Ectodermal cell (in vitro differentiated cells): ENCODE measurements at regions not wholly inside any gene's neighbourhood (a gene's known extent, or its start where the extent isn't known, plus 50 kb on each side); places are given as distances from the start of the nearest gene placed in this dataset.

ENCODE experiments used
- H3K27ac ChIP-seq: 2 replicates; pipeline ENCODE4 v1.7.0; 2013; ENCODE audit warnings: mild to moderate bottlenecking, low read depth, low read length; ENCODE audit not compliant: insufficient read depth, poor library complexity, severe bottlenecking
- H3K27me3 ChIP-seq: 2 replicates; pipeline ENCODE4 v1.7.0; 2013; ENCODE audit warnings: mild to moderate bottlenecking, low read length; ENCODE audit not compliant: insufficient read depth, control insufficient read depth, poor library complexity, severe bottlenecking
- H3K36me3 ChIP-seq: one replicate; pipeline ENCODE4 v1.7.0; 2013; ENCODE audit warnings: low read length; ENCODE audit not compliant: control insufficient read depth, insufficient read depth
- H3K4me1 ChIP-seq: one replicate; pipeline ENCODE4 v1.7.0; 2013; ENCODE audit warnings: low read length; ENCODE audit not compliant: control insufficient read depth, insufficient read depth
- H3K4me3 ChIP-seq: 2 replicates; pipeline ENCODE4 v1.7.0; 2013; ENCODE audit warnings: low read depth, low read length, control low read depth; ENCODE audit not compliant: insufficient read depth
- H3K9me3 ChIP-seq: 2 replicates; pipeline ENCODE4 v1.7.0; 2013; ENCODE audit warnings: mild to moderate bottlenecking, low read length, moderate library complexity; ENCODE audit not compliant: control insufficient read depth
- WGBS, 2 experiments: methylation state at CpG; one replicate each; pipeline ENCODE4 v1.1.7; 2013; ENCODE audit warnings: missing lambda C conversion rate in 2 of 2; 5-methylcytosine and 5-hydroxymethylcytosine counted together

GRCh38 chr2:7813541-7814292, 868.1 kb upstream of the ID2 start:
- WGBS, 2 experiments: 91 to 95% methylated on average over 9 of the region's 9 CpGs
- no peaks in the 10 kb centered on the region for H3K4me1 ChIP-seq

GRCh38 chr2:7815726-7816125, 866.1 kb upstream of the ID2 start:
- Histone ChIP-seq H3K27ac (no peak overlapping the region), H3K4me1 (no peaks in the 10 kb centered on the region), H3K9me3 (no peaks in the 10 kb centered on the region), H3K36me3 (no peaks in the 10 kb centered on the region), H3K27me3 (no peaks in the 10 kb centered on the region), H3K4me3 (no peak overlapping the region)
- WGBS, 2 experiments: 87 to 91% methylated on average over 3 of the region's 3 CpGs

More at GRCh38 chr2:7813541-7814292, 868.1 kb upstream of the ID2 start:
- Histone ChIP-seq H3K27me3 (no peaks in the 10 kb centered on the region), H3K36me3 (no peaks in the 10 kb centered on the region), H3K9me3 (no peaks in the 10 kb centered on the region), H3K27ac (no peak overlapping the region), H3K4me3 (no peak overlapping the region)

- Histone ChIP-seq H3K27ac (no peak overlapping the region), H3K4me3 (no peak overlapping the region), H3K27me3 (no peaks in the 10 kb centered on the region), H3K36me3 (no peaks in the 10 kb centered on the region), H3K9me3 (no peaks in the 10 kb centered on the region), H3K4me1 (no peaks in the 10 kb centered on the region)
- WGBS, 2 experiments: 96 to 98% methylated on average over 5 to 6 of the region's 7 CpGs
Measured at GRCh38 chr2:7816233-7816632, 865.6 kb upstream of the ID2 start.

- Histone ChIP-seq H3K27me3 (no peaks in the 10 kb centered on the region), H3K36me3 (no peaks in the 10 kb centered on the region), H3K4me3 (no peak overlapping the region), H3K9me3 (no peaks in the 10 kb centered on the region), H3K4me1 (no peaks in the 10 kb centered on the region), H3K27ac (no peak overlapping the region)
- WGBS, 2 experiments: 53 to 67% methylated on average over 2 of the region's 2 CpGs
Measured at GRCh38 chr2:7816944-7817343, 864.9 kb upstream of the ID2 start.

- Histone ChIP-seq H3K36me3 (no peaks in the 10 kb centered on the region), H3K9me3 (no peaks in the 10 kb centered on the region), H3K4me1 (no peaks in the 10 kb centered on the region), H3K27me3 (no peaks in the 10 kb centered on the region), H3K27ac (no peak overlapping the region), H3K4me3 (no peak overlapping the region)
- WGBS, 2 experiments: 81 to 94% methylated on average over 3 to 4 of the region's 5 CpGs
Measured at GRCh38 chr2:7819316-7819715, 862.5 kb upstream of the ID2 start.

GRCh38 chr2:7819850-7820249, 862.0 kb upstream of the ID2 start:
- Histone ChIP-seq H3K27me3 (no peaks in the 10 kb centered on the region), H3K9me3 (no peaks in the 10 kb centered on the region), H3K27ac (no peak overlapping the region), H3K36me3 (no peaks in the 10 kb centered on the region), H3K4me1 (no peaks in the 10 kb centered on the region), H3K4me3 (no peak overlapping the region)
- WGBS, 2 experiments: 95 to 100% methylated on average over 4 of the region's 4 CpGs

- Histone ChIP-seq H3K27me3 (no peaks in the 10 kb centered on the region), H3K36me3 (no peaks in the 10 kb centered on the region), H3K9me3 (no peaks in the 10 kb centered on the region), H3K27ac (no peak overlapping the region), H3K4me3 (no peak overlapping the region), H3K4me1 (no peaks in the 10 kb centered on the region)
- 98 to 100% methylated on average over 2 of the region's 2 CpGs for WGBS, 2 experiments
Measured at GRCh38 chr2:7824211-7824610, 857.6 kb upstream of the ID2 start.

- H3K4me1 ChIP-seq: no peaks in the 10 kb centered on the region
- no peak overlapping the region for H3K27ac ChIP-seq
- 93 to 94% methylated on average over 8 of the region's 9 CpGs for WGBS, 2 experiments
- no peaks in the 10 kb centered on the region for H3K27me3 ChIP-seq
- H3K36me3 ChIP-seq: no peaks in the 10 kb centered on the region
- no peak overlapping the region for H3K4me3 ChIP-seq
- no peaks in the 10 kb centered on the region for H3K9me3 ChIP-seq
Measured at GRCh38 chr2:7825591-7826312, 856.1 kb upstream of the ID2 start.

- no peaks in the 10 kb centered on the region for H3K4me1 ChIP-seq
- no peaks in the 10 kb centered on the region for H3K36me3 ChIP-seq
- H3K4me3 ChIP-seq: no peak overlapping the region
- H3K27me3 ChIP-seq: no peaks in the 10 kb centered on the region
- no peak overlapping the region for H3K27ac ChIP-seq
- H3K9me3 ChIP-seq: no peaks in the 10 kb centered on the region
- 92 to 99% methylated on average over 4 of the region's 4 CpGs for WGBS, 2 experiments
Measured at GRCh38 chr2:7826656-7827055, 855.2 kb upstream of the ID2 start.

- WGBS, 2 experiments: 91 to 95% methylated on average over 2 to 3 of the region's 3 CpGs
- no peak overlapping the region for H3K27ac ChIP-seq
Measured at GRCh38 chr2:7829241-7829640, 852.6 kb upstream of the ID2 start.

More at GRCh38 chr2:7829241-7829640, 852.6 kb upstream of the ID2 start:
- Histone ChIP-seq H3K27me3 (no peaks in the 10 kb centered on the region), H3K36me3 (no peaks in the 10 kb centered on the region), H3K9me3 (no peaks in the 10 kb centered on the region), H3K4me3 (no peak overlapping the region), H3K4me1 (no peaks in the 10 kb centered on the region)
